ENCODE measurements at regions not wholly inside any gene's neighbourhood (a gene's known extent, or its start where the extent isn't known, plus 50 kb on each side); places are given as distances from the start of the nearest gene placed in this dataset.

GRCh38 chr7:52017802-52018679, 701.4 kb upstream of the COBL start:
- Mint-ChIP-seq H3K9me3 (peaks cover 10% of the 10 kb centered on the region), H3K36me3 (ENCODE audit: insufficient read depth) (no peaks in the 10 kb centered on the region), H3K4me3 (no peak overlapping the region), H3K4me1 (no peaks in the 10 kb centered on the region), H3K27me3 (no peaks in the 10 kb centered on the region), H3K27ac (ENCODE audit: low read depth) (no peak overlapping the region)
- ATAC-seq (replicated peaks; ENCODE audit: extremely low read depth, poor library complexity, severe bottlenecking) (no peak), DNase-seq (ENCODE audit: low spot score in 2 of 2) (no peak)

- no peak for DNase-seq (ENCODE audit: low spot score in 2 of 2)
- Mint-ChIP-seq H3K9me3 (peaks cover 31% of the 10 kb centered on the region), H3K4me1 (no peaks in the 10 kb centered on the region), H3K27me3 (no peaks in the 10 kb centered on the region), H3K4me3 (no peak overlapping the region), H3K36me3 (ENCODE audit: insufficient read depth) (no peaks in the 10 kb centered on the region), H3K27ac (ENCODE audit: low read depth) (no peak overlapping the region)
- ATAC-seq (replicated peaks; ENCODE audit: extremely low read depth, poor library complexity, severe bottlenecking), result no peak
These were observed 692.6 kb upstream of the COBL start for GRCh38 chr7:52009181-52009580.

GRCh38 chr7:52006674-52007073, 690.1 kb upstream of the COBL start:
- Mint-ChIP-seq H3K4me3 (no peak overlapping the region), H3K27me3 (no peaks in the 10 kb centered on the region), H3K9me3 (peaks cover 51% of the 10 kb centered on the region), H3K4me1 (no peaks in the 10 kb centered on the region), H3K27ac (ENCODE audit: low read depth) (no peak overlapping the region), H3K36me3 (ENCODE audit: insufficient read depth) (no peaks in the 10 kb centered on the region)
- no peak for ATAC-seq (replicated peaks; ENCODE audit: extremely low read depth, poor library complexity, severe bottlenecking)
- no peak for DNase-seq (ENCODE audit: low spot score in 2 of 2)

- Mint-ChIP-seq H3K27ac (ENCODE audit: low read depth) (no peak overlapping the region), H3K4me3 (no peak overlapping the region), H3K4me1 (no peaks in the 10 kb centered on the region), H3K9me3 (peaks cover 47% of the 10 kb centered on the region), H3K36me3 (ENCODE audit: insufficient read depth) (no peaks in the 10 kb centered on the region), H3K27me3 (no peaks in the 10 kb centered on the region)
- ATAC-seq (replicated peaks; ENCODE audit: extremely low read depth, poor library complexity, severe bottlenecking), result no peak
- DNase-seq (ENCODE audit: low spot score in 2 of 2), result no peak
These were observed 689.0 kb upstream of the COBL start for GRCh38 chr7:52005613-52006012.

- Mint-ChIP-seq H3K36me3 (ENCODE audit: insufficient read depth) (peaks cover 2% of the 10 kb centered on the region), H3K27me3 (no peaks in the 10 kb centered on the region), H3K27ac (ENCODE audit: low read depth) (no peak overlapping the region), H3K4me3 (no peak overlapping the region), H3K9me3 (peaks cover 31% of the 10 kb centered on the region), H3K4me1 (no peaks in the 10 kb centered on the region)
- DNase-seq (ENCODE audit: low spot score in 2 of 2) (no peak), ATAC-seq (replicated peaks; ENCODE audit: extremely low read depth, poor library complexity, severe bottlenecking) (no peak)
These were observed 679.1 kb upstream of the COBL start for GRCh38 chr7:51995596-51996179.

- Mint-ChIP-seq H3K27me3 (no peaks in the 10 kb centered on the region), H3K4me1 (no peaks in the 10 kb centered on the region), H3K9me3 (peaks cover 23% of the 10 kb centered on the region), H3K27ac (ENCODE audit: low read depth) (no peak overlapping the region), H3K4me3 (no peak overlapping the region), H3K36me3 (ENCODE audit: insufficient read depth) (no peaks in the 10 kb centered on the region)
- DNase-seq (ENCODE audit: low spot score in 2 of 2), result no peak
- ATAC-seq (replicated peaks; ENCODE audit: extremely low read depth, poor library complexity, severe bottlenecking), result no peak
These were observed 666.0 kb upstream of the COBL start for GRCh38 chr7:51982653-51983052.

GRCh38 chr7:51980812-51981211, 664.2 kb upstream of the COBL start:
- no peak for DNase-seq (ENCODE audit: low spot score in 2 of 2)
- no peaks in the 10 kb centered on the region for H3K27me3 Mint-ChIP-seq
- H3K27ac Mint-ChIP-seq (ENCODE audit: low read depth), result no peak overlapping the region
- peaks cover 13% of the 10 kb centered on the region for H3K9me3 Mint-ChIP-seq
- no peaks in the 10 kb centered on the region for H3K4me1 Mint-ChIP-seq
- no peaks in the 10 kb centered on the region for H3K36me3 Mint-ChIP-seq (ENCODE audit: insufficient read depth)
- H3K4me3 Mint-ChIP-seq, result no peak overlapping the region
- no peak for ATAC-seq (replicated peaks; ENCODE audit: extremely low read depth, poor library complexity, severe bottlenecking)

GRCh38 chr7:51980313-51980712, 663.7 kb upstream of the COBL start:
- H3K9me3 Mint-ChIP-seq, result peaks cover 13% of the 10 kb centered on the region
- H3K36me3 Mint-ChIP-seq (ENCODE audit: insufficient read depth), result no peaks in the 10 kb centered on the region
- H3K4me3 Mint-ChIP-seq, result no peak overlapping the region
- no peak overlapping the region for H3K27ac Mint-ChIP-seq (ENCODE audit: low read depth)
- ATAC-seq (replicated peaks; ENCODE audit: extremely low read depth, poor library complexity, severe bottlenecking) (no peak), DNase-seq (ENCODE audit: low spot score in 2 of 2) (no peak)
- no peaks in the 10 kb centered on the region for H3K27me3 Mint-ChIP-seq
- H3K4me1 Mint-ChIP-seq, result no peaks in the 10 kb centered on the region

- H3K4me1 Mint-ChIP-seq, result no peaks in the 10 kb centered on the region
- H3K27ac Mint-ChIP-seq (ENCODE audit: low read depth), result no peak overlapping the region
- no peak overlapping the region for H3K4me3 Mint-ChIP-seq
- H3K27me3 Mint-ChIP-seq, result no peaks in the 10 kb centered on the region
- H3K9me3 Mint-ChIP-seq, result peaks cover 13% of the 10 kb centered on the region
- DNase-seq (ENCODE audit: low spot score in 2 of 2) (no peak), ATAC-seq (replicated peaks; ENCODE audit: extremely low read depth, poor library complexity, severe bottlenecking) (no peak)
- H3K36me3 Mint-ChIP-seq (ENCODE audit: insufficient read depth), result no peaks in the 10 kb centered on the region
These were observed 661.3 kb upstream of the COBL start for GRCh38 chr7:51977913-51978312.

- H3K36me3 Mint-ChIP-seq (ENCODE audit: insufficient read depth), result no peaks in the 10 kb centered on the region
- no peak overlapping the region for H3K27ac Mint-ChIP-seq (ENCODE audit: low read depth)
- no peaks in the 10 kb centered on the region for H3K27me3 Mint-ChIP-seq
- no peak overlapping the region for H3K4me3 Mint-ChIP-seq
- ATAC-seq (replicated peaks; ENCODE audit: extremely low read depth, poor library complexity, severe bottlenecking) (no peak), DNase-seq (ENCODE audit: low spot score in 2 of 2) (no peak)
- H3K9me3 Mint-ChIP-seq, result peaks cover 21% of the 10 kb centered on the region
- no peaks in the 10 kb centered on the region for H3K4me1 Mint-ChIP-seq
These were observed 657.3 kb upstream of the COBL start for GRCh38 chr7:51973939-51974338.

- Mint-ChIP-seq H3K36me3 (ENCODE audit: insufficient read depth) (no peaks in the 10 kb centered on the region), H3K9me3 (peaks cover 19% of the 10 kb centered on the region), H3K4me1 (no peaks in the 10 kb centered on the region), H3K27ac (ENCODE audit: low read depth) (no peak overlapping the region), H3K4me3 (no peak overlapping the region), H3K27me3 (no peaks in the 10 kb centered on the region)
- DNase-seq (ENCODE audit: low spot score in 2 of 2) (no peak), ATAC-seq (replicated peaks; ENCODE audit: extremely low read depth, poor library complexity, severe bottlenecking) (no peak)
These were observed 656.5 kb upstream of the COBL start for GRCh38 chr7:51973071-51973470.

- no peaks in the 10 kb centered on the region for H3K4me1 Mint-ChIP-seq
- no peak for DNase-seq (ENCODE audit: low spot score in 2 of 2)
- no peaks in the 10 kb centered on the region for H3K27me3 Mint-ChIP-seq
- H3K4me3 Mint-ChIP-seq, result no peak overlapping the region
- no peak for ATAC-seq (replicated peaks; ENCODE audit: extremely low read depth, poor library complexity, severe bottlenecking)
- H3K9me3 Mint-ChIP-seq, result peaks cover 19% of the 10 kb centered on the region
- H3K36me3 Mint-ChIP-seq (ENCODE audit: insufficient read depth), result peaks cover 1% of the 10 kb centered on the region
- H3K27ac Mint-ChIP-seq (ENCODE audit: low read depth), result no peak overlapping the region
These were observed 654.5 kb upstream of the COBL start for GRCh38 chr7:51970961-51971665.

- no peaks in the 10 kb centered on the region for H3K4me1 Mint-ChIP-seq
These were observed 651.9 kb upstream of the COBL start for GRCh38 chr7:51968461-51968860.

More at GRCh38 chr7:51968461-51968860, 651.9 kb upstream of the COBL start:
- no peak overlapping the region for H3K4me3 Mint-ChIP-seq
- ATAC-seq (replicated peaks; ENCODE audit: extremely low read depth, poor library complexity, severe bottlenecking), result no peak
- no peak for DNase-seq (ENCODE audit: low spot score in 2 of 2)
- no peaks in the 10 kb centered on the region for H3K27me3 Mint-ChIP-seq
- H3K36me3 Mint-ChIP-seq (ENCODE audit: insufficient read depth), result peaks cover 1% of the 10 kb centered on the region
- no peak overlapping the region for H3K27ac Mint-ChIP-seq (ENCODE audit: low read depth)
- H3K9me3 Mint-ChIP-seq, result peaks cover 19% of the 10 kb centered on the region

Data from central memory CD8-positive, alpha-beta T cell (primary cell).